Thyroid gland (tissue), 4 donors: ENCODE measurements at regions not wholly inside any gene's neighbourhood (a gene's known extent, or its start where the extent isn't known, plus 50 kb on each side); places are given as distances from the start of the nearest gene placed in this dataset.

Experiments
- DNase-seq, 2 donors: peaks; one replicate each; pipeline ENCODE4 v3.0.0-alpha.2; 2019
- H3K27ac ChIP-seq, 3 donors: fragments of 200-600 bp; sonication (generic); 1 replicate in 2 of 3; 2 replicates in 1 of 3; pipeline ENCODE4 v1.5.1; 2016 to 2019; ENCODE audit warnings: mild to moderate bottlenecking in 1 of 3, moderate library complexity in 1 of 3
- H3K27me3 ChIP-seq: fragments of 200-600 bp; sonication (generic); one replicate; pipeline ENCODE4 v1.5.1; 2019
- H3K36me3 ChIP-seq, 2 donors: fragments of 200-600 bp; sonication (generic); one replicate each; pipeline ENCODE4 v1.5.1; 2016 to 2019
- H3K4me1 ChIP-seq, 2 donors: fragments of 200-600 bp; sonication (generic); one replicate each; pipeline ENCODE4 v1.5.1; 2017 to 2019
- H3K4me3 ChIP-seq, 3 donors: fragments of 200-600 bp; sonication (generic); replicated peaks in 1 of 3; 1 replicate in 2 of 3; 2 replicates in 1 of 3; pipeline ENCODE4 v1.5.1; 2016; ENCODE audit warnings: mild to moderate bottlenecking in 1 of 3
- H3K9me3 ChIP-seq: fragments of 200-600 bp; sonication (generic); one replicate; pipeline ENCODE4 v1.5.1; 2017
- POLR2A ChIP-seq, 2 donors: fragments of 450-650 bp; IDR thresholded peaks; one replicate each; pipeline ENCODE4 v1.6.1; 2017; ENCODE audit warnings: antibody characterized with exemption in 2 of 2, mild to moderate bottlenecking in 2 of 2, moderate library complexity in 1 of 2
- WGBS, 2 donors: methylation state at CpG; one replicate each; pipeline ENCODE4 v1.1.5; 2017; 5-methylcytosine and 5-hydroxymethylcytosine counted together
- intact Hi-C: fragments of 100-400 bp; cut with DNase I; formaldehyde crosslinking; loops from one replicate; pipeline ENCODE4 v1.15.1; 2023
- TF ChIP-seq, protein P1 (sequence below), 6 experiments: fragments of 200-600 bp in 3 of 6; fragments of 450-650 bp in 3 of 6; sonication (generic) in 3 of 6; IDR thresholded peaks; one replicate each; pipeline ENCODE4 v1.5.1; 2016 to 2019; ENCODE audit warnings: antibody characterized with exemption in 6 of 6, mild to moderate bottlenecking in 2 of 6, inconsistent platforms in 1 of 6, moderate library complexity in 1 of 6

DNA sequence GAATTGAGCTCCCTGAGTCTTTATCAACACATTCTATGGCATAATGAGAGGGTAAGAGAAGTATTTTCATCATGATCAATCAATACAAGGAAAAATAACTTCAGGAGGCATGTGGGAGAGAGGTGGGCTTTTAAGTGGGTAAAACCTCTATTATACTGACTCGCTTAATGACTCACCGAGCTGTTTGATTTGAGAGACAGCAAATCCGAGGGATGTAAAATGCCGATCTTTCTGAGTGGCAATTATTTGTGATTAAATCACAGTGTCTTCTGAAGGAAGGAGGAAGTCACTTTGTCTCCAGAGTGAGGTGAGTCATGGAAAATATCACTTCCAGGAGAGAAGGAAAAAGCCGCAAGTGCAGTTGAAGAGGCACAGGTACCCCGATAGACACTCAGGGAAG, 320.4 kb downstream of the DRD1 start:
- Histone ChIP-seq H3K4me1 (no peaks in the 10 kb centered on the region), H3K9me3 (no peaks in the 10 kb centered on the region), H3K36me3 (no peaks in the 10 kb centered on the region), H3K27me3 (no peaks in the 10 kb centered on the region), H3K27ac (no peak overlapping the region), H3K4me3 (no peak overlapping the region)
- intact Hi-C loops, result no loop called here
- DNase-seq, result no peak
- TF ChIP-seq POLR2A (IDR thresholded peaks at IDR 0.05), result no peak
- TF ChIP-seq, protein P1, sequence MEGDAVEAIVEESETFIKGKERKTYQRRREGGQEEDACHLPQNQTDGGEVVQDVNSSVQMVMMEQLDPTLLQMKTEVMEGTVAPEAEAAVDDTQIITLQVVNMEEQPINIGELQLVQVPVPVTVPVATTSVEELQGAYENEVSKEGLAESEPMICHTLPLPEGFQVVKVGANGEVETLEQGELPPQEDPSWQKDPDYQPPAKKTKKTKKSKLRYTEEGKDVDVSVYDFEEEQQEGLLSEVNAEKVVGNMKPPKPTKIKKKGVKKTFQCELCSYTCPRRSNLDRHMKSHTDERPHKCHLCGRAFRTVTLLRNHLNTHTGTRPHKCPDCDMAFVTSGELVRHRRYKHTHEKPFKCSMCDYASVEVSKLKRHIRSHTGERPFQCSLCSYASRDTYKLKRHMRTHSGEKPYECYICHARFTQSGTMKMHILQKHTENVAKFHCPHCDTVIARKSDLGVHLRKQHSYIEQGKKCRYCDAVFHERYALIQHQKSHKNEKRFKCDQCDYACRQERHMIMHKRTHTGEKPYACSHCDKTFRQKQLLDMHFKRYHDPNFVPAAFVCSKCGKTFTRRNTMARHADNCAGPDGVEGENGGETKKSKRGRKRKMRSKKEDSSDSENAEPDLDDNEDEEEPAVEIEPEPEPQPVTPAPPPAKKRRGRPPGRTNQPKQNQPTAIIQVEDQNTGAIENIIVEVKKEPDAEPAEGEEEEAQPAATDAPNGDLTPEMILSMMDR (IDR thresholded peaks at IDR 0.05), result no peak
- 84 to 90% methylated on average over 6 of the region's 6 CpGs for WGBS, 2 donors

- no peak overlapping the region for H3K4me3 ChIP-seq
- no peak for TF ChIP-seq POLR2A (IDR thresholded peaks at IDR 0.05)
- TF ChIP-seq, protein P1 (IDR thresholded peaks at IDR 0.05), result no peak
- H3K27ac ChIP-seq, result no peak overlapping the region
- intact Hi-C loops, result no loop called here
- H3K9me3 ChIP-seq, result no peaks in the 10 kb centered on the region
- WGBS, 2 donors, result 87 to 90% methylated on average over 2 of the region's 2 CpGs
- no peaks in the 10 kb centered on the region for H3K36me3 ChIP-seq
- no peaks in the 10 kb centered on the region for H3K4me1 ChIP-seq
- no peak for DNase-seq
- H3K27me3 ChIP-seq, result no peaks in the 10 kb centered on the region
Measured at GRCh38 chr5:175121457-175121856, 322.5 kb downstream of the DRD1 start.

DNA sequence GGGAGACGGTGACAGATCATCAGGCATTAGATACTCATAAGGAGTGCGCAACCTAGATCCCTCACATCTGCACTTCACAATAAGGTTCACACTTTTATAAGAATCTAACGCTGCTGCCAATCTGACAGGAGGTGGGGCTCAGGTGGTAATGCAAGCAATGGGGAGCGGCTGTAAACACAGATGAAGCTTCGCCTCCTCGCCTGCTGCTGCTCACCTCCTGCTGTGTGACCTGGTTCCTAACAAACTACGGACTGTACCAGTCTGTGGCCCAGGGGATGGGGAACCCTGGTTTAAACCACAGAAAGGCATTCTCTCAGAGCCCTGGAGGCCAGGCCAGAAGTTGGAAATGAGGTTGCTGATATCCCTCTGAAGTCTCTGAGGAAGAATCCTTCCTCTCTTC, 323.6 kb downstream of the DRD1 start:
- Histone ChIP-seq H3K4me3 (no peak overlapping the region), H3K9me3 (no peaks in the 10 kb centered on the region), H3K27me3 (no peaks in the 10 kb centered on the region), H3K36me3 (no peaks in the 10 kb centered on the region), H3K4me1 (no peaks in the 10 kb centered on the region), H3K27ac (no peak overlapping the region)
- intact Hi-C loops, result no loop called here
- WGBS, 2 donors, result 81 to 85% methylated on average over 7 of the region's 7 CpGs
- TF ChIP-seq, protein P1 (IDR thresholded peaks at IDR 0.05), result no peak
- no peak for TF ChIP-seq POLR2A (IDR thresholded peaks at IDR 0.05)
- DNase-seq, result no peak

DNA sequence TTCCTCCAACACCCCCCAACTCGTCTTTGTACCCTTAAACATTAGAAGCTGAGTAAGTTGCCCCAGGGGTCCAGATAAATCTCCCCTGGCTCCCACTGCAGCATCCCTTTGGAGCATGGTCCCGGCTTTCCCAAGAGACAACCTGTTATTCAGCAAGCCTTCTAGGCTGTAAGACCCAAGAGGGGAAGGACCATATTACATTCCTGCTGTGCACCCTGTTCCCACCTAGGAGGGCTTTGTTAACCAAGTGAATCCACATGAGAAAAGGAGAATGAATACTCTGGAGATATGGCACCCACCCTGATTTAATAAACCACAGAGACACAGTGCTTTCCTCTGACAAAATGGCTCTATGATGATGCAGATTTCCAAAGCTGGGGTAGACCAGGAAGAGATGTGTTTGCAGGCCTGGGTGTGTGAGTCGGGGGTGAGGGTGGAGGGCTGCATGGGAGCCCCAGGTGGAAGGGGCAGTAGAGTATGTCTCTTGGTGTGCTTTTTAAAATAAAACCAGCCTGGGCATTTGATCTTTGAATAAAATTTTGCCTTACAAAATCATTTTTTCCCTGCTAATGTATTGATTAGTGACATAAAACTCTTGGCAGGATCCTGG, 325.2 kb downstream of the DRD1 start:
- Histone ChIP-seq H3K9me3 (no peaks in the 10 kb centered on the region), H3K27me3 (no peaks in the 10 kb centered on the region), H3K4me1 (no peaks in the 10 kb centered on the region), H3K4me3 (no peak overlapping the region), H3K36me3 (no peaks in the 10 kb centered on the region), H3K27ac (no peak overlapping the region)
- intact Hi-C loops, result no loop called here
- no peak for DNase-seq
- WGBS, 2 donors, result 65 to 72% methylated on average over 3 of the region's 3 CpGs
- TF ChIP-seq POLR2A (IDR thresholded peaks at IDR 0.05), result no peak
- TF ChIP-seq, protein P1 (IDR thresholded peaks at IDR 0.05), result no peak

DNA sequence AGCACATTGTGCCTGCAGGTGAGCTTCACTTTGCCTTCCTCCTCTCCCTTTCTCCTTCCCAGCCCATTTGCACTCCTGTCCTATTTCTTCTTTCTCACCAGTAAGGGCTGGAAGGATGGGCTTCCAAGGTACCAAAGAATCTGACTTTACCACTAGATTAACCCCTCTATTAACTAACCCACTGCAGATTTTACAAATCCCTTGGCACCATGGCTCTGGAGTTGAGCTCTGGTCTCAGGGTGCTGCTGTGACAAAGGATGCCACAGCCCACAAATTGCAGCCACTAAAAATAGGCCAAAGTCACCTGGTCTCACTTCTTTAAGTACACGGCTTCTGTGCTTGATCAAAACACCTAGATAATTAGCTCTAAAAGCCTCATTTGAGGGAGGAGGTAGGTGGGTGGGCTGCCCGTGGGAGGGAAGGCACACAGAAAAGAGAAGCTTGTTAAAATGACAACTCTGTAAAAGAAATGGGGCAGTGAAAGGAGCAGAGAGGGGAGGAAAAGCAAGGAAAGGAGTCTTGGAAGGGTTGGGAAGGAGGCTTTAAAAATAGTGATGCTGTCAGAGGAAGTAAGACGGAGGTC, 327.4 kb downstream of the DRD1 start:
- Histone ChIP-seq H3K36me3 (no peaks in the 10 kb centered on the region), H3K4me3 (no peak overlapping the region), H3K27ac (no peak overlapping the region), H3K27me3 (no peaks in the 10 kb centered on the region), H3K4me1 (no peaks in the 10 kb centered on the region), H3K9me3 (no peaks in the 10 kb centered on the region)
- no peak for DNase-seq
- intact Hi-C loops, result no loop called here
- TF ChIP-seq, protein P1 (IDR thresholded peaks at IDR 0.05), result no peak
- TF ChIP-seq POLR2A (IDR thresholded peaks at IDR 0.05), result no peak
- 51 to 61% methylated on average over 3 of the region's 3 CpGs for WGBS, 2 donors
